Activated B cell treated with CpG ODN at 0.5 μM for 24 hours (primary cell): ENCODE measurements at regions not wholly inside any gene's neighbourhood (a gene's known extent, or its start where the extent isn't known, plus 50 kb on each side); places are given as distances from the start of the nearest gene placed in this dataset.

Source experiments
- ATAC-seq: fragments of 200-7000 bp; cut with Tn5 transposase; one replicate; pipeline ENCODE4 v1.10.0; 2021; ENCODE audit warnings: low read depth, mild to moderate bottlenecking, moderate library complexity
- CTCF ChIA-PET: fragments of 350-600 bp; sonication (Branson Sonifier 250); formaldehyde crosslinking; loops from one replicate; lab custom pipeline; 2021; ENCODE audit warnings: antibody characterized with exemption; lab: Charles Lee
- POLR2A ChIA-PET: fragments of 350-600 bp; sonication (Branson Sonifier 250); formaldehyde crosslinking; loops from one replicate; lab custom pipeline; 2021; ENCODE audit warnings: antibody characterized with exemption; lab: Charles Lee
- DNase-seq: peaks from one replicate; pipeline ENCODE4 v3.0.0; 2022
- H3K27ac Mint-ChIP-seq: one replicate; pipeline ENCODE4 v1.8.0; 2020; ENCODE audit warnings: mixed read lengths
- H3K27me3 Mint-ChIP-seq: one replicate; pipeline ENCODE4 v1.8.0; 2021; ENCODE audit warnings: mixed read lengths
- H3K36me3 Mint-ChIP-seq: one replicate; pipeline ENCODE4 v1.8.0; 2021; ENCODE audit warnings: low read depth, mixed read lengths
- H3K4me1 Mint-ChIP-seq: one replicate; pipeline ENCODE4 v1.8.0; 2021; ENCODE audit warnings: mixed read lengths
- H3K4me3 Mint-ChIP-seq: one replicate; pipeline ENCODE4 v1.8.0; 2020; ENCODE audit warnings: mild to moderate bottlenecking, mixed read lengths
- H3K9me3 Mint-ChIP-seq: one replicate; pipeline ENCODE4 v1.8.0; 2020; ENCODE audit warnings: mixed read lengths
- intact Hi-C: fragments of 100-400 bp; cut with micrococcal nuclease; formaldehyde crosslinking; loops from one replicate; pipeline ENCODE4 v1.15.1; 2024
- TF ChIP-seq, protein P1 (sequence below): fragments of 200-600 bp; IDR thresholded peaks from one replicate; pipeline ENCODE4 v1.8.0; 2022; ENCODE audit warnings: antibody characterized with exemption, mild to moderate bottlenecking

DNA sequence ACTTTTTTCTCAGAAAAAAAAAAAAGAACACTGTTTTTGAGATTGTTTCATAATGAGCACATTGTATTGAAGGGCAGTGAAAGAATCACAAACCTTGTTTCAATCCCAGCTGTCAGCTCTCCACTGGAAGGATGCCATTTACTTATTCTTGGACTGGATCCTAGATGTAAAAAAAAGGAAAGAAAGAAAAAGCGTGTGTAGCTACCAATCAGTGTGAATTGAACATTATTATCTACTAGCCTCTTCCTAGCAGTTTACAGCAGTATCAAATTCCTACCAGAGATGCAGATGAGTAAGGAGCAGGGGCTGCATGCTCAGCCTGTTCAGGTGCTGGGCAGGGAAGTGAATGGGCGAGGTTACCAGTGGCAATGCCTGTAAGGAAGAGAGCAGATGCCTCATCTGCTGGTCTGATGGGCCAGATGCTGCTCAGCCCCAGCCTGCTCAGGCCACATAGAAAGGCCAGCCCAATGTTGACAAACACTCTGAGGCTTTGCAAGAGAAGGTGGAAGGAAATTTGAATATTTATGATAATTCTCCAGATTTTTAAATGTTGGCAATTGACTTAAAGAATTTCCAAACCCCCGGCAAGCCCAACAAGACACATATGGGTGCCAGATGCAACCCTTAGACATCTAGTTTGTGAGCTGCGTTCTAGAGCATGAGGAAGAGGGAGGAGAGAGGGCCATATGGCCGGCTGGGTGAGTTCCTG lies 189.5 kb downstream of the IBTK start:
- H3K4me3 Mint-ChIP-seq: no peak overlapping the region
- H3K27me3 Mint-ChIP-seq: peaks cover 6% of the 10 kb centered on the region
- no peak overlapping the region for H3K27ac Mint-ChIP-seq
- no peaks in the 10 kb centered on the region for H3K9me3 Mint-ChIP-seq
- ATAC-seq (no peak), DNase-seq (no peak)
- H3K4me1 Mint-ChIP-seq: no peaks in the 10 kb centered on the region
- TF ChIP-seq, protein P1, sequence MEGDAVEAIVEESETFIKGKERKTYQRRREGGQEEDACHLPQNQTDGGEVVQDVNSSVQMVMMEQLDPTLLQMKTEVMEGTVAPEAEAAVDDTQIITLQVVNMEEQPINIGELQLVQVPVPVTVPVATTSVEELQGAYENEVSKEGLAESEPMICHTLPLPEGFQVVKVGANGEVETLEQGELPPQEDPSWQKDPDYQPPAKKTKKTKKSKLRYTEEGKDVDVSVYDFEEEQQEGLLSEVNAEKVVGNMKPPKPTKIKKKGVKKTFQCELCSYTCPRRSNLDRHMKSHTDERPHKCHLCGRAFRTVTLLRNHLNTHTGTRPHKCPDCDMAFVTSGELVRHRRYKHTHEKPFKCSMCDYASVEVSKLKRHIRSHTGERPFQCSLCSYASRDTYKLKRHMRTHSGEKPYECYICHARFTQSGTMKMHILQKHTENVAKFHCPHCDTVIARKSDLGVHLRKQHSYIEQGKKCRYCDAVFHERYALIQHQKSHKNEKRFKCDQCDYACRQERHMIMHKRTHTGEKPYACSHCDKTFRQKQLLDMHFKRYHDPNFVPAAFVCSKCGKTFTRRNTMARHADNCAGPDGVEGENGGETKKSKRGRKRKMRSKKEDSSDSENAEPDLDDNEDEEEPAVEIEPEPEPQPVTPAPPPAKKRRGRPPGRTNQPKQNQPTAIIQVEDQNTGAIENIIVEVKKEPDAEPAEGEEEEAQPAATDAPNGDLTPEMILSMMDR: no peak
- no peaks in the 10 kb centered on the region for H3K36me3 Mint-ChIP-seq
- CTCF ChIA-PET: interaction anchor here (0.7 kb wide), 1 partner anchor 330 kb away, joined by 3 read pairs; no protein-coding TSS in a partner anchor
- intact Hi-C loops: no loop called here
- POLR2A ChIA-PET: no interaction called here

DNA sequence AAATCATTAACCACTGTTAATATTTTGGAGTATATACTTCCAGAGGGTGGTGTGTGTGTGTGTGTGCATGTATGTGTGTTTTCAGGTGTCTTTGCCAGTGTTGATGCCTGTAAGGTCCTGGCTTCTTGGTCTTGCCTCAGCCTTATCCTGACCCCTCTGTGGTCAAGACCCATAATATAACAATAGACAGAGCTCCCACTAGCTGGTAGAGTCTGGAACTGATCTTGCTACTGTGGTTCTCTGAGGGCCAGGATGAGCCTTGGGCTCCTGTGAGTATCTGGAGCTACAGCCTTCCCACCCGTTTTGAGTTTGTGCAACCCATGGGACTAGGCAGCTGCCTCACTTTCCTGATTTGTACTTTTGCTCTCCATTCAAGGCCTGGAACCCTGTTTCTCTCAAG lies 191.0 kb downstream of the IBTK start:
- ATAC-seq (no peak), DNase-seq (no peak)
- TF ChIP-seq, protein P1: no peak
- CTCF ChIA-PET: no interaction called here
- no peak overlapping the region for H3K4me3 Mint-ChIP-seq
- intact Hi-C loops: no loop called here
- POLR2A ChIA-PET: no interaction called here
- H3K9me3 Mint-ChIP-seq: no peaks in the 10 kb centered on the region
- no peaks in the 10 kb centered on the region for H3K36me3 Mint-ChIP-seq
- no peaks in the 10 kb centered on the region for H3K4me1 Mint-ChIP-seq
- no peak overlapping the region for H3K27ac Mint-ChIP-seq
- H3K27me3 Mint-ChIP-seq: peaks cover 6% of the 10 kb centered on the region

GRCh38 chr6:82045965-82046756 lies 201.4 kb downstream of the IBTK start:
- ATAC-seq (no peak), DNase-seq (no peak)
- Mint-ChIP-seq H3K27ac (no peak overlapping the region), H3K36me3 (no peaks in the 10 kb centered on the region), H3K4me1 (no peaks in the 10 kb centered on the region), H3K4me3 (no peak overlapping the region), H3K27me3 (peaks cover 2% of the 10 kb centered on the region), H3K9me3 (no peaks in the 10 kb centered on the region)
- intact Hi-C loops: no loop called here
- ChIA-PET POLR2A (no interaction called here), CTCF (no interaction called here)
- TF ChIP-seq, protein P1: no peak

DNA sequence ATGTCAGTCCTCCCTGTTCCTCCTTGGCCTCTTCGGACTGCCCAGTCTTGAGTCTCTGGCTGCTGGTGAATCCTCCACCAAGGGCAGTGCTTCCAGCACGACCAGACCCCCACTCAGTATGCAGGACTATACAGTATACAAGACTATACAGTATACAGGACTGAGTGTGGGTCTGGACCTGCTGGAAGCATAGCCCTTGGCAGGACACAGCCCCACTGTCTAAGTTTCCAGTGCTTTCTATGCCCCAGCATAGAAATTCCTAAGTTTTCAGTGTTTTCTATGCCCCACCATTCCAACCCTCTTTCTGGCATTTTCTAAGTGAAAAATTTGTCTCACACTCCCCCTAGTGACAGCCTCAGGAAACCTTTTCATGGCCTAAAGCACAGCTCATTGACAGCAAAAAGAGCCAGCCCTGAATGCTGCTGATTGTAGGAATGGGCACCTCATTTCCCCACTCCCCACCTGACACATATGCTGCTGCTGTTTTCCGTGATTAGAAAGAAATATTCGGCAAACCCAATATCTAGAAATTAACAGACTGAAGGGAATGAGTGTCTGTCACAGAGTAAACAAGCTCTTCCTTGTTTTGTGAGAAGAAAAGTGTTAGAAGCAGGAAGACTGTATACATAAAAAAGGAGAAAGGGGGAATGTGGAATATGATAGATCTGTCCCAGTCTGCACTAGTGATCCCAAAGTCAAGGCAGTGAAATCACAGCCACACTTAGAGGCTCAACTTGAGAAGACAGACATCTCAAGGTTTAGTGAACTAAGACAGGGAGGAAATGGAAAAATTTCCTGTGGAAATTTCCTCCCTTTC lies 206.9 kb downstream of the IBTK start:
- H3K27me3 Mint-ChIP-seq: peaks cover 2% of the 10 kb centered on the region
- H3K9me3 Mint-ChIP-seq: no peaks in the 10 kb centered on the region
- DNase-seq (no peak), ATAC-seq (no peak)
- intact Hi-C loops: loop anchor here (1.0 kb wide), 1 partner anchor 1826 kb away; no protein-coding TSS in a partner anchor
- POLR2A ChIA-PET: no interaction called here
- H3K36me3 Mint-ChIP-seq: no peaks in the 10 kb centered on the region
- no peak overlapping the region for H3K4me3 Mint-ChIP-seq
- no peak overlapping the region for H3K27ac Mint-ChIP-seq
- CTCF ChIA-PET: interaction anchor here (0.6 to 2.3 kb wide), 5 partner anchors 10 to 1826 kb away, joined by 3 to 8 read pairs (median 4); no protein-coding TSS in a partner anchor
- no peaks in the 10 kb centered on the region for H3K4me1 Mint-ChIP-seq
- TF ChIP-seq, protein P1: no peak
